ENCODE measurements at regions not wholly inside any gene's neighbourhood (a gene's known extent, or its start where the extent isn't known, plus 50 kb on each side); places are given as distances from the start of the nearest gene placed in this dataset.

- no peak for TF ChIP-seq CTCF (IDR thresholded peaks at IDR 0.05; ENCODE audit: low read depth, low read length, poor library complexity, severe bottlenecking)
- TF ChIP-seq EZH2phosphoT487 (IDR thresholded peaks at IDR 0.05; ENCODE audit: borderline replicate concordance, low read length), result no peak
Measured at GRCh38 chr11:82034527-82034926, 699.1 kb downstream of the FAM181B start.
